RWPE2 (cell line): ENCODE measurements at regions not wholly inside any gene's neighbourhood (a gene's known extent, or its start where the extent isn't known, plus 50 kb on each side); places are given as distances from the start of the nearest gene placed in this dataset.

Experiments used
- ATAC-seq: fragments of 200-7000 bp; cut with Tn5 transposase; 3 replicates; pipeline ENCODE4 v1.9.1; 2021; ENCODE audit warnings: low read depth
- DNase-seq: peaks from one replicate; pipeline ENCODE4 v3.0.0-alpha.2; 2020; ENCODE audit warnings: low spot score
- H3K27ac ChIP-seq: fragments of 450-650 bp; 2 replicates; pipeline ENCODE4 v1.5.1; 2017; ENCODE audit warnings: mild to moderate bottlenecking; ENCODE audit not compliant: poor library complexity, severe bottlenecking
- H3K27me3 ChIP-seq: fragments of 250-450 bp; sonication (Bioruptor Pico); 2 replicates; pipeline ENCODE4 v1.5.1; 2021; ENCODE audit warnings: mild to moderate bottlenecking, moderate library complexity; ENCODE audit not compliant: insufficient read depth, poor library complexity, severe bottlenecking
- H3K36me3 ChIP-seq: fragments of 250-450 bp; sonication (Bioruptor Pico); 2 replicates; pipeline ENCODE4 v1.5.1; 2020; ENCODE audit warnings: low read depth, mild to moderate bottlenecking, moderate library complexity
- H3K4me1 ChIP-seq: fragments of 250-450 bp; sonication (Bioruptor Pico); 2 replicates; pipeline ENCODE4 v1.5.1; 2021; ENCODE audit warnings: mild to moderate bottlenecking, moderate library complexity; ENCODE audit not compliant: insufficient read depth, poor library complexity, severe bottlenecking
- H3K4me3 ChIP-seq: fragments of 250-450 bp; sonication (Bioruptor Pico); 2 replicates; pipeline ENCODE4 v1.5.1; 2021; ENCODE audit warnings: mild to moderate bottlenecking, moderate library complexity; ENCODE audit not compliant: severe bottlenecking
- H3K9me3 ChIP-seq: fragments of 250-450 bp; sonication (Bioruptor Pico); 2 replicates; pipeline ENCODE4 v1.5.1; 2021; ENCODE audit warnings: mild to moderate bottlenecking, moderate library complexity; ENCODE audit not compliant: severe bottlenecking
- CTCF ChIP-seq: fragments of 450-650 bp; IDR thresholded peaks from one replicate; pipeline ENCODE4 v1.5.1; 2017; ENCODE audit warnings: mild to moderate bottlenecking, moderate library complexity; ENCODE audit not compliant: poor library complexity, severe bottlenecking

- no peak for DNase-seq
- H3K9me3 ChIP-seq: no peaks in the 10 kb centered on the region
- no peaks in the 10 kb centered on the region for H3K27me3 ChIP-seq
- peaks cover 4% of the 10 kb centered on the region for H3K4me1 ChIP-seq
- H3K4me3 ChIP-seq: no peak overlapping the region
- no peaks in the 10 kb centered on the region for H3K36me3 ChIP-seq
- no peak for ATAC-seq
- no peak for TF ChIP-seq CTCF
- H3K27ac ChIP-seq: no peak overlapping the region
Observed at GRCh38 chr6:3510178-3510577, 53.3 kb upstream of the SLC22A23 start.

GRCh38 chr6:3509336-3509735 is 52.5 kb upstream of the SLC22A23 start:
- Histone ChIP-seq H3K27ac (no peak overlapping the region), H3K27me3 (no peaks in the 10 kb centered on the region), H3K4me3 (no peak overlapping the region), H3K36me3 (no peaks in the 10 kb centered on the region), H3K9me3 (no peaks in the 10 kb centered on the region), H3K4me1 (peaks cover 4% of the 10 kb centered on the region)
- no peak for TF ChIP-seq CTCF
- ATAC-seq (peak; percentile 74), DNase-seq (no peak)

GRCh38 chr6:3506751-3507383 is 50.0 kb upstream of the SLC22A23 start:
- no peaks in the 10 kb centered on the region for H3K27me3 ChIP-seq
- peaks cover 4% of the 10 kb centered on the region for H3K4me1 ChIP-seq
- no peak for ATAC-seq
- H3K4me3 ChIP-seq: no peak overlapping the region
- H3K27ac ChIP-seq: no peak overlapping the region
- DNase-seq: no peak
- H3K36me3 ChIP-seq: no peaks in the 10 kb centered on the region
- H3K9me3 ChIP-seq: no peaks in the 10 kb centered on the region
- TF ChIP-seq CTCF: no peak
